OCI-LY7 (cell line): ENCODE measurements at regions not wholly inside any gene's neighbourhood (a gene's known extent, or its start where the extent isn't known, plus 50 kb on each side); places are given as distances from the start of the nearest gene placed in this dataset.

ENCODE experiments used
- BruUV-seq: library from RNA; stranded (reverse); fragments of 400-500 nt; replicated peaks from 2 replicates; lab custom pipeline; 2021; lab: Mats Ljungman, UMichigan
- CTCF ChIA-PET: fragments of 300-600 bp; sonication (Branson Sonifier 250); formaldehyde crosslinking; loops from one replicate; lab custom pipeline; 2022; ENCODE audit warnings: antibody characterized with exemption; ENCODE audit not compliant: unreplicated experiment; lab: Charles Lee
- POLR2A ChIA-PET: fragments of 300-600 bp; sonication (Branson Sonifier 250); formaldehyde crosslinking; loops from one replicate; lab custom pipeline; 2022; ENCODE audit warnings: antibody characterized with exemption; lab: Charles Lee
- DNase-seq: peaks from one replicate; pipeline ENCODE4 v3.0.0-alpha.2; 2015; ENCODE audit warnings: low spot score
- H2AFZ ChIP-seq: fragments of 200-600 bp; sonication (generic), shearing (Covaris generic); 2 replicates; pipeline ENCODE4 v1.6.1; 2014; ENCODE audit warnings: mild to moderate bottlenecking, antibody characterized with exemption, low read length, moderate library complexity
- H3K27ac ChIP-seq: fragments of 200-600 bp; sonication (generic); 2 replicates; pipeline ENCODE4 v1.5.1; 2014; ENCODE audit warnings: mixed run types, low read depth, mild to moderate bottlenecking, moderate library complexity, low read length, inconsistent platforms; ENCODE audit not compliant: poor library complexity, severe bottlenecking
- H3K36me3 ChIP-seq: fragments of 200-600 bp; sonication (generic); 2 replicates; pipeline ENCODE4 v1.6.1; 2014; ENCODE audit warnings: mild to moderate bottlenecking, antibody characterized with exemption, low read length, moderate library complexity, mixed read lengths; ENCODE audit not compliant: insufficient read depth
- H3K4me1 ChIP-seq: fragments of 200-600 bp; sonication (generic); 2 replicates; pipeline ENCODE4 v1.5.1; 2014; ENCODE audit warnings: mild to moderate bottlenecking, low read length; ENCODE audit not compliant: insufficient read depth, poor library complexity, severe bottlenecking
- H3K4me2 ChIP-seq: fragments of 200-600 bp; sonication (generic); 2 replicates; pipeline ENCODE4 v1.6.1; 2014; ENCODE audit warnings: mild to moderate bottlenecking, low read length
- H3K4me3 ChIP-seq: fragments of 200-600 bp; sonication (generic); 2 replicates; pipeline ENCODE4 v1.5.1; 2014; ENCODE audit warnings: mild to moderate bottlenecking, low read depth, low read length; ENCODE audit not compliant: poor library complexity, severe bottlenecking
- H3K79me2 ChIP-seq: fragments of 200-600 bp; sonication (generic); 2 replicates; pipeline ENCODE4 v1.6.1; 2016; ENCODE audit warnings: low read depth, mild to moderate bottlenecking, low read length, moderate library complexity, mixed read lengths; ENCODE audit not compliant: insufficient read depth
- H3K9me2 ChIP-seq: fragments of 200-600 bp; sonication (generic); 2 replicates; pipeline ENCODE4 v1.6.1; 2016; ENCODE audit warnings: mild to moderate bottlenecking, low read length, mixed read lengths; ENCODE audit not compliant: insufficient read depth
- H3K9me3 ChIP-seq: fragments of 200-600 bp; sonication (generic); 2 replicates; pipeline ENCODE4 v1.6.1; 2014; ENCODE audit warnings: mild to moderate bottlenecking, mixed run types, low read length, mixed read lengths
- H4K20me1 ChIP-seq: fragments of 200-600 bp; sonication (generic); 2 replicates; pipeline ENCODE4 v1.6.1; 2014; ENCODE audit warnings: mild to moderate bottlenecking, antibody characterized with exemption, low read length, moderate library complexity, mixed read lengths; ENCODE audit not compliant: insufficient read depth
- CTCF ChIP-seq: fragments of 200-600 bp; sonication (generic); conservative IDR thresholded peaks from 2 replicates; pipeline ENCODE4 v1.5.1; 2014; ENCODE audit warnings: mild to moderate bottlenecking, antibody characterized with exemption, low read length, moderate library complexity, mixed read lengths
- EZH2phosphoT487 ChIP-seq: fragments of 200-600 bp; sonication (generic); IDR thresholded peaks from 2 replicates; pipeline ENCODE4 v1.6.1; 2018; ENCODE audit warnings: low read depth, borderline replicate concordance, mild to moderate bottlenecking, mixed run types, antibody characterized with exemption, low read length, moderate library complexity, mixed read lengths
- intact Hi-C: fragments of 100-400 bp; cut with micrococcal nuclease; formaldehyde crosslinking; loops from one replicate; pipeline ENCODE4 v1.10.0; 2022; ENCODE audit not compliant: unreplicated experiment

GRCh38 chr7:131803816-131804215 lies 247.4 kb upstream of the PODXL start:
- H3K9me2 ChIP-seq: no peaks in the 10 kb centered on the region
- intact Hi-C loops: no loop called here
- no peaks in the 10 kb centered on the region for H3K9me3 ChIP-seq
- ChIA-PET POLR2A (no interaction called here), CTCF (no interaction called here)
- no peak for TF ChIP-seq EZH2phosphoT487
- no peak overlapping the region for H3K4me3 ChIP-seq
- no peak overlapping the region for H3K4me2 ChIP-seq
- no peaks in the 10 kb centered on the region for H3K79me2 ChIP-seq
- DNase-seq: no peak
- no TSS peak for BruUV-seq
- H2AFZ ChIP-seq: no peak overlapping the region
- H3K36me3 ChIP-seq: no peaks in the 10 kb centered on the region
- no peaks in the 10 kb centered on the region for H4K20me1 ChIP-seq
- no peaks in the 10 kb centered on the region for H3K4me1 ChIP-seq
- no peak overlapping the region for H3K27ac ChIP-seq

- POLR2A ChIA-PET: interaction anchor here (1.0 kb wide), 1 partner anchor 41 kb away, joined by 4 read pairs; no protein-coding TSS in a partner anchor
- BruUV-seq: no TSS peak
- Histone ChIP-seq H3K9me3 (no peaks in the 10 kb centered on the region), H3K36me3 (no peaks in the 10 kb centered on the region), H3K9me2 (no peaks in the 10 kb centered on the region), H3K4me2 (no peak overlapping the region), H3K4me3 (no peak overlapping the region), H3K27ac (no peak overlapping the region), H2AFZ (no peak overlapping the region), H3K79me2 (no peaks in the 10 kb centered on the region), H4K20me1 (no peaks in the 10 kb centered on the region), H3K4me1 (no peaks in the 10 kb centered on the region)
- TF ChIP-seq EZH2phosphoT487 (no peak), CTCF (no peak)
- CTCF ChIA-PET: no interaction called here
- no peak for DNase-seq
- intact Hi-C loops: no loop called here
Measured at GRCh38 chr7:131802195-131802864, 245.9 kb upstream of the PODXL start.

- Histone ChIP-seq H3K36me3 (no peaks in the 10 kb centered on the region), H3K9me2 (no peaks in the 10 kb centered on the region), H3K4me3 (no peak overlapping the region), H4K20me1 (no peaks in the 10 kb centered on the region), H3K9me3 (no peaks in the 10 kb centered on the region), H2AFZ (no peak overlapping the region), H3K4me2 (no peak overlapping the region), H3K4me1 (no peaks in the 10 kb centered on the region), H3K79me2 (no peaks in the 10 kb centered on the region), H3K27ac (no peak overlapping the region)
- DNase-seq: no peak
- TF ChIP-seq EZH2phosphoT487: no peak
- TF ChIP-seq CTCF: no peak
- ChIA-PET POLR2A (no interaction called here), CTCF (no interaction called here)
- intact Hi-C loops: no loop called here
- no TSS peak for BruUV-seq
Measured at GRCh38 chr7:131800531-131800930, 244.1 kb upstream of the PODXL start.
